ENCODE measurements at regions not wholly inside any gene's neighbourhood (a gene's known extent, or its start where the extent isn't known, plus 50 kb on each side); places are given as distances from the start of the nearest gene placed in this dataset.

GRCh38 chr5:77145666-77146065 is 58.6 kb upstream of the ZBED3 start:
- peak; percentile 17 for DNase-seq (ENCODE audit: low read depth)
- no peak for TF ChIP-seq CTCF (IDR thresholded peaks at IDR 0.05; ENCODE audit: control insufficient read depth, insufficient read depth, low read depth, low read length, missing control alignments)
- H3K4me3 ChIP-seq (ENCODE audit: control insufficient read depth, low read depth, low read length): no peak overlapping the region

GRCh38 chr5:77144837-77145139 is 57.7 kb upstream of the ZBED3 start:
- DNase-seq (ENCODE audit: low read depth): no peak
- no peak for TF ChIP-seq CTCF (IDR thresholded peaks at IDR 0.05; ENCODE audit: control insufficient read depth, insufficient read depth, low read depth, low read length, missing control alignments)
- H3K4me3 ChIP-seq (ENCODE audit: control insufficient read depth, low read depth, low read length): no peak overlapping the region

GRCh38 chr5:77143998-77144836 is 57.1 kb upstream of the ZBED3 start:
- peak; percentile 41 for DNase-seq (ENCODE audit: low read depth)
- H3K4me3 ChIP-seq (ENCODE audit: control insufficient read depth, low read depth, low read length): no peak overlapping the region
- TF ChIP-seq CTCF (IDR thresholded peaks at IDR 0.05; ENCODE audit: control insufficient read depth, insufficient read depth, low read depth, low read length, missing control alignments): peak; percentile 93

GRCh38 chr5:77140350-77140749 is 53.3 kb upstream of the ZBED3 start:
- no peak for DNase-seq (ENCODE audit: low read depth)
- no peak for TF ChIP-seq CTCF (IDR thresholded peaks at IDR 0.05; ENCODE audit: control insufficient read depth, insufficient read depth, low read depth, low read length, missing control alignments)
- H3K4me3 ChIP-seq (ENCODE audit: control insufficient read depth, low read depth, low read length): no peak overlapping the region

- DNase-seq (ENCODE audit: low read depth): no peak
- no peak for TF ChIP-seq CTCF (IDR thresholded peaks at IDR 0.05; ENCODE audit: control insufficient read depth, insufficient read depth, low read depth, low read length, missing control alignments)
- H3K4me3 ChIP-seq (ENCODE audit: control insufficient read depth, low read depth, low read length): no peak overlapping the region
Observed at GRCh38 chr5:77139001-77139400, 51.9 kb upstream of the ZBED3 start.
